Iris pigment epithelial cell (primary cell): ENCODE measurements at regions not wholly inside any gene's neighbourhood (a gene's known extent, or its start where the extent isn't known, plus 50 kb on each side); places are given as distances from the start of the nearest gene placed in this dataset.
A peak's percentile ranks its signal among the peaks of the same experiment; 100 is the strongest.

ENCODE experiments used
- DNase-seq: peaks from one replicate; pipeline ENCODE4 v3.0.0-alpha.2; 2011; ENCODE audit warnings: low read depth

DNA sequence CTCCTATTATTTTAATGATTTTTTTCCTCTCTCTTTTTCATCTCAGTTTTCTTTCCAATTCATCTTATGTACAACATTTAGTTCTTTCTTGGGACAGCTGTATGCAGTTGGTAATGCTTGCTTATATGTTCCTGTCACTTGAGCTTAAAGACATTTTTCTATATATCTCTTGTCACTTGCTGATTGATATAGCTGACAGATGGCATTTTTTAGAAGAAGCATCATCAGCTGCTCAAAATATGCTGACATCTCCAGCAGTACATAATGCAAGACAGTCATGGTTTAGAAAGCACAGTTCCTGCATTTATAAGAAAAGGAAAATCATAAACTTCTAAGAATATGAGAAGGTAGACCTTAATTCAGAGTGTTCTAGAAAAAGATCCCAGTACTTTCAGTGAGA lies 56.5 kb downstream of the DCAF8L1 start:
- DNase-seq, result no peak

DNA sequence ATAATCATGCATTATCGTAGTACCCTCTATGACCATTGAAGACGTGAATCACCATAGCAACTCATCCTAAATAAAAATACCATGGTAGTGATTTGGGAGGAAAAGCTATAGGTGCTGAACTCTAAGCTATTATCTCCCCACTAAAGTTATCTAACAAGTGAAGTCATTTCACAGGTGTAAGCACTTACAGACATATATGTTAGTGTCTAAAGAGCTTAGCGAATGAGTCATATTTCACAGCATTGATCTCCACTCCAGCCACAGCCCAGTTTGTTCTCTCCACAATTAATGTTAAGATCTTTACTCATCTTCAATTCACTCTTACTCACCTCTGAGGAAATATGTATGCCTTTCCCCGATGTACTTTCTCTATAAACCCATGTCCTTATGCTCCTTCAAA lies 57.0 kb downstream of the DCAF8L1 start:
- DNase-seq, result peak; percentile 13

GRCh38 chrX:27918799-27919198 lies 62.5 kb downstream of the DCAF8L1 start:
- DNase-seq, result peak; percentile 39

- no peak for DNase-seq
These were observed 63.3 kb downstream of the DCAF8L1 start for GRCh38 chrX:27917713-27918500.

- DNase-seq, result peak; percentile 60
These were observed 65.6 kb downstream of the DCAF8L1 start for GRCh38 chrX:27915617-27916016.

- no peak for DNase-seq
These were observed 70.8 kb downstream of the DCAF8L1 start for GRCh38 chrX:27910412-27910811.

DNA sequence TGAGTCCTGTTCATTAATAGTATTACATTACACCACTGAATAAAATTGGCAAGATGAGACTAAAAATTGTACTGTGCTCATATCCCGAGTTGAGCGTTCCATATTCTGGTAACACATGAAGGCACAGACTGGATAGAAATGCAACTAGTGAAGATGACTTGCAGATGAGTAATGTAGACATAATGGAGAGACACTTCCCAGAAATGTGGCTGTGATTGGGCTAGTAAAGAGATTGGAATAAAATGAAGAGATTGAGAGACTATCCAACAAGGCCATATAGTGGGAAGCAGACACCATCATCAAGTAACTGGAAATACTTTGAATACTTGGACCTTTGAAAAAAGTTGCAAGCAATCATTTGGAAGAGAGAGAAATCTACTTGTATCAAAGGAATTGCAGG lies 77.3 kb downstream of the DCAF8L1 start:
- DNase-seq, result no peak

DNA sequence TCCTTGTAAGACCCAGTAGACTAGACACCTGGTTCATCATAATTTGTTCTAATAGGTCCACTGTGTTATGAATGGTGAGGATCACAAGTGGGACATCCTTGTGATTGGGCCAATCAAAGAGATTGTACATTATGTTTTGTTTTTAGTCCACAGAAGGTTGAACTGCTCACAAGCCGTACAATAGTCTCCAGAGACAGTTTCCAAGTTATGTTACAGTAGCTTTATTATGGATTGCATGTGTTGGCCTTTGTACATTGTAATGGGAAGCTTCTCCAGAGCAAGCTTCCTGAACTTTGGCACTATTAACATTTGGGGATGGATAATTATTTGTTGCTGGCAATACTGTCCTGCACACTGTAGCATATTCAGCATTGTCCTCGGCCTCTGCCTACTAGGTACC lies 86.1 kb downstream of the MAGEB10 start:
- no peak for DNase-seq

GRCh38 chrX:27893211-27893610 lies 85.4 kb downstream of the MAGEB10 start:
- DNase-seq, result no peak

DNA sequence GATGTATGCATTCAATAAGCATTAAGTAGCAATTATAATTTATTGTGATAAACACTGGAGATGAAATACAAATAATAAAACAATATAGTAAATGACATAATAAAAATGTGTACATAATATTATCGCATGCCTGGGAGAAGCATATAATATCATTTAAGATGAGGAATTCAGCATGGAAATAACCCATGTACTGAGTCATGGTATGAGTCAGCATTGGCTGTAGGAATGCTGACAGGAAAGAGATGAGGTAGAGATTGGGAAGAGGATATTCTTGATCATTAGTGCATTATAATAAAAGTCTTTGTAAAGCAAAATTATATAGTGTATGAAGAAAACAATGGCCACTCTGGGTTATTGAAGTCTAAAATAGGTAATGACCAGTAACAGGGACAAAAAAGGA lies 82.8 kb downstream of the MAGEB10 start:
- DNase-seq, result peak; percentile 73

DNA sequence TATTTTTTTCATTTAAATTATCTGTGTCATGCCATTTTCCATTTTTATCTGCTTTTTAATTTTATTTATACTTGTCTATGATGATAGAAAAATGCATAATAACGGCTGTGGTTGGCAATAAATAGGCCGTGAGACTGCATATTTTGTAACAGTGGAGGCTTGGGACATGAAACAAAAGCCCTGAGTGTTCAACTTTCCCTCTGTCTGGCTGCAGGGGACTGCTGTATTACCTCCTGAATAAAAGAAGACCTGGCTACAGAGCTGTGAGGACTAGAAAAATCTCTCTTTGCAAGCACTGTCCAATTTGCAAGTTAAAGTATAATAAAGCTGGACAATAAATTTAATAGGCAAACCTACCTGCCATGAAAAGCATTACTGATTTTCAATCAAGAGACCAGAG lies 82.1 kb downstream of the MAGEB10 start:
- DNase-seq, result peak; percentile 3

DNA sequence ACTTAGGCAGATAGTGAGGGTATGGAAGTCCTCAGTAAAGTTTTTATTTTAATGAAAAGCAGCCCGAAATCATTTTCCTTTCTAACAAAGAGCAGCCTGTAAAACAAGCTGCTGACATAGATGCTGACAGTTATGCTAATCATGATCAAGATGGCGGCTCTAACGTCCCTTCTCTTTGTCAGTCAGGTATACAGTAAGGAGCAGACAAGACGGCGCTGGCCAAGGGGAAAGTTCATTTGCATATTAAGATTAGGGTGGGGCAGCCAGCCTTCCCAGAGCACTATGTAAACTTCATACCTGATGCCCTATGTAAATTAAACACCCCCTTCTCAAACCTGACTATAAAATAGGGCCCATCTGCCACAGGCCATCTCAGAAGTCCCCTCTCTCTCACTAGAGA lies 76.9 kb downstream of the MAGEB10 start:
- no peak for DNase-seq

DNA sequence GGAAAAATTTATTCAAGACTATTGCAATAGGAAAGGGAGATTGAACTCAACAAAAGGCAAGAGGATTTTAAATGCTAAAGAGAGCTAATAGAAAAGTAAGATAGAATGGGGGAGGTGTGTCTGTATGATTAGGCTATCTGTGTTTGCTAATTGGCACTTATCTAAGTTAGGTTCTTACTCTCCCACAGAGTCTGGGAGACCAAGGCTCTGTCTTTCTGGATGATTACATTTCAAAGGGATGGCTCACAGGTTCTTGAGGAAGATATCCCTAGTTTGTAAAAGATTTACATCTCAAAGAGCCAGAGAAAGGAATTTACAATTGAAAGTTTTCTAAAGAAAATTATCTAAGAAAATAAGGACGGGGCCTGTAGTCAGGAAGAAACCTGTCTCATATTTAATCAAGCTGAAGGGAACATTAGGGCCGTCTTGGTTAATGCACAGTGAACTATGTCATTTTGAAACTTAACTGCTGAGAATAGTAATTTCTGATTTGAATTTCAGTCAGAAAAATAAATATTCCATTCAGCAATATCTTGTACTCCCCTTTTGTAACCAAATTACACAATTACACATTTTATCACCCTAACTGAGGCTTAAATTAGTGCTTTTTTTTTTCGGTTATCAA lies 75.8 kb downstream of the MAGEB10 start:
- no peak for DNase-seq

DNA sequence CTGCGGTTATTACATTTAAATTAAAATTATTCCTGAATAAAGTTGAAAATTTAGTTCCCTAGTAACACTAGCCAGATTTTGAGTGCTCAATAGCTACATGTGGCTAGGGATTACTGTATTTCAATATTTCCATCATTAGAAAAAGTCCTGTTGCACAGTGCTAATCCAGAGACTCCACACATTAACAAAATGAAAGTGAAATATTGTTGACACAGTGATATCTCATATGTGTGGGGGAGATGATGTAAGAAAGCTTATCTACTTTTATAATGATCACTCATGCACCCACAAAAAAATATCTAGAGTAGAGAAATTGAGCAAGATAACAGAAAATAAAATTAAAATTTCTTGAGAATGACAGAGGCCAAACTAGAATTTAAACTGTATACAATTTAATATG lies 74.9 kb downstream of the MAGEB10 start:
- DNase-seq, result no peak

DNA sequence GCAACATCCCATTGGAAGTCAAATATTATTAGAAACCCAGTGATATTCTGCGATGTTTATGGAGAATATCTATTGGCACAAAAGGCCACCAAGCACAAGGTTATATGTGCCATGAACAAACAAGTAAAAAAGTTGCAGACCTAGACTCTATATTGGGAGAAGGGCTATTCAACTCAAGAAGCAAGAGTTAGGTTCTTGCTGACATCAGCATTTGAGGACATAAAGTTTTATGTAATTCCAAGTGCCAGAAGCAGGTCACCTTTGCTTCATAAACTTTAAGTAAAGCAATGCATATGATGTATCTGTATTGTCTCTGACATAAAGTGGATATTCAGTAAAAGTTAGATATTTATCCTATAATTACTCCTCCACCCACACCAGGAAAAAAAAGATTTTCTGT lies 71.1 kb downstream of the MAGEB10 start:
- DNase-seq, result no peak
